DMS153 treated with DMSO at 0.1 percent for 48 hours (cell line): ENCODE measurements at regions not wholly inside any gene's neighbourhood (a gene's known extent, or its start where the extent isn't known, plus 50 kb on each side); places are given as distances from the start of the nearest gene placed in this dataset.
"Not testable (repeated sequence)": the region's sequence is repeated elsewhere in the genome, so short reads cannot be mapped to it uniquely, and the experiment has no call there.

Experiments used
- DNase-seq: peaks from one replicate; lab custom pipeline; 2025; ENCODE audit not compliant: unreplicated experiment; lab: John Stamatoyannopoulos, UW

DNA sequence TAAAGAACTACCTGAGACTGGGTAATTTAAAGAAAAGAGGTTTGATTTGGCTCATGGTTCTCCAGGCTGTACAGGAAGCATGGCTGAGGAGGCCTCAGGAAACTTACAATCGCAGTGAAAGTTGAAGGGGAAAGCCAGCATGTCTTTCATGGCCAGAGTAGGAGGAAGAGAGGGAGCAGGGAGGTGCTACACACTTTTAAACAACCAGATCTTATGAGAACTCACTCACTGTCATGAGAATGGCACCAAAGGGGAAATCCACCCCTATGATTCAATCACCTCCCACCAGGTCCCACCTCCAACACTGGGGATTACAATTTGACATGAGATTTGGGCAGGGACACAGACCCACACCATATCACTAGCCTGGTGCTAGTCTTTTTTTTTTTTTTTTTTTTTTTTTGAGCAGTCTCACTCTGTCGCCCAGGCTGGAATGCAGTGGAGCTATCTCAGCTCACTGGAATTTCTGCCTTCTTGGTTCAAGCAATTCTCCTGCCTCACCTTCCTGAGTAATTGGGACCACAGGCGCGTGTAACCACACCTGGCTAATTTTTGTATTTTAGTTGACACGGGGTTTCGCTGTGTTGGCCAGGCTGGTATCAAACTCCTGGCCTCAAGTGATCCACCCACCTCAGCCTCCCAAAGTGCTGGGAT is 56.4 kb upstream of the AUTS2 start:
- DNase-seq, result not testable (repeated sequence)

DNA sequence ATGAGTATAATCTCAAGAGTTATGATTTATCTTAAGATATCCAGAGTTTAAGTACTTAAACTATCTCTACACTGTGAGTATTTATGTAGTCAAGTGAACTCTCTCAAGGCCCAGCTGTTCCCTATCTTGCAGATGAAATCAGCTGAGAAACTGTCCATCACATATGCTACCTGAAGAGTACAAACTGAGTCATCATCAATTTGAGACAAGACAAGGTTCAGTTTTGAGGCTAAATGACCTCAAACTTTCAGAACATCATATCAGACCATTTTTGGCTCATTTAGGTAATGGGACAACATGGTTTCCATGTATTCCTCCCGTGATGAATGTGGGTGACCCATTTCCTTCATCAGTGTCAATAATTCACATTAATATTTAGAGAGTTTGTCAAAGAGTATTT is 53.1 kb upstream of the AUTS2 start:
- no peak for DNase-seq
